Tongue (tissue), 1 donor: ENCODE measurements at regions not wholly inside any gene's neighbourhood (a gene's known extent, or its start where the extent isn't known, plus 50 kb on each side); places are given as distances from the start of the nearest gene placed in this dataset.

Source experiments
- DNase-seq: peaks from one replicate; pipeline ENCODE4 v3.0.0-alpha.2; 2015

- DNase-seq: peak; percentile 76
These were observed 61.0 kb downstream of the GTPBP8 start for GRCh38 chr3:113051787-113052186.

GRCh38 chr3:113053169-113053568, 62.4 kb downstream of the GTPBP8 start:
- no peak for DNase-seq

GRCh38 chr3:113054552-113054951, 63.8 kb downstream of the GTPBP8 start:
- no peak for DNase-seq

GRCh38 chr3:113055201-113055600, 64.4 kb downstream of the GTPBP8 start:
- no peak for DNase-seq

GRCh38 chr3:113055961-113056360, 65.2 kb downstream of the GTPBP8 start:
- peak; percentile 11 for DNase-seq

GRCh38 chr3:113057117-113057516, 66.3 kb downstream of the GTPBP8 start:
- peak; percentile 27 for DNase-seq

- no peak for DNase-seq
These were observed 67.4 kb downstream of the GTPBP8 start for GRCh38 chr3:113058188-113058587.

GRCh38 chr3:113062705-113063104, 71.9 kb downstream of the GTPBP8 start:
- no peak for DNase-seq

- no peak for DNase-seq
These were observed 72.5 kb downstream of the GTPBP8 start for GRCh38 chr3:113063126-113063894.

GRCh38 chr3:113064183-113064582, 73.4 kb downstream of the GTPBP8 start:
- DNase-seq: peak; percentile 65

- DNase-seq: no peak
These were observed 74.6 kb downstream of the GTPBP8 start for GRCh38 chr3:113065336-113065735.

- peak; percentile 91 for DNase-seq
These were observed 79.4 kb downstream of the GTPBP8 start for GRCh38 chr3:113070072-113070640.

GRCh38 chr3:113070681-113071113, 79.9 kb downstream of the GTPBP8 start:
- DNase-seq: peak; percentile 72

GRCh38 chr3:113075588-113075987, 84.8 kb downstream of the GTPBP8 start:
- no peak for DNase-seq

- no peak for DNase-seq
These were observed 88.6 kb downstream of the GTPBP8 start for GRCh38 chr3:113079218-113079961.

GRCh38 chr3:113084777-113085176, 94.0 kb downstream of the GTPBP8 start:
- peak; percentile 80 for DNase-seq

- no peak for DNase-seq
These were observed 96.0 kb downstream of the GTPBP8 start for GRCh38 chr3:113086560-113087461.

- DNase-seq: no peak
These were observed 97.8 kb downstream of the GTPBP8 start for GRCh38 chr3:113088616-113089015.

GRCh38 chr3:113091417-113091816, 100.6 kb downstream of the GTPBP8 start:
- DNase-seq: no peak

GRCh38 chr3:113092746-113093145, 102.0 kb downstream of the GTPBP8 start:
- DNase-seq: no peak

- no peak for DNase-seq
These were observed 103.8 kb downstream of the GTPBP8 start for GRCh38 chr3:113094337-113095221.
